HG02571 (cell line): ENCODE measurements at regions not wholly inside any gene's neighbourhood (a gene's known extent, or its start where the extent isn't known, plus 50 kb on each side); places are given as distances from the start of the nearest gene placed in this dataset.
"Not testable (repeated sequence)": the region's sequence is repeated elsewhere in the genome, so short reads cannot be mapped to it uniquely, and the experiment has no call there.

Experiments used
- ATAC-seq: cut with Tn5 transposase; IDR thresholded peaks from one replicate; pipeline ENCODE4 v1.9.1; 2021; ENCODE audit warnings: mild to moderate bottlenecking, moderate library complexity; ENCODE audit not compliant: unreplicated experiment

- no peak for ATAC-seq
These were observed 752.4 kb upstream of the ADGRB3 start for GRCh38 chr6:67882436-67883311.

- no peak for ATAC-seq
These were observed 753.4 kb upstream of the ADGRB3 start for GRCh38 chr6:67881706-67882065.

DNA sequence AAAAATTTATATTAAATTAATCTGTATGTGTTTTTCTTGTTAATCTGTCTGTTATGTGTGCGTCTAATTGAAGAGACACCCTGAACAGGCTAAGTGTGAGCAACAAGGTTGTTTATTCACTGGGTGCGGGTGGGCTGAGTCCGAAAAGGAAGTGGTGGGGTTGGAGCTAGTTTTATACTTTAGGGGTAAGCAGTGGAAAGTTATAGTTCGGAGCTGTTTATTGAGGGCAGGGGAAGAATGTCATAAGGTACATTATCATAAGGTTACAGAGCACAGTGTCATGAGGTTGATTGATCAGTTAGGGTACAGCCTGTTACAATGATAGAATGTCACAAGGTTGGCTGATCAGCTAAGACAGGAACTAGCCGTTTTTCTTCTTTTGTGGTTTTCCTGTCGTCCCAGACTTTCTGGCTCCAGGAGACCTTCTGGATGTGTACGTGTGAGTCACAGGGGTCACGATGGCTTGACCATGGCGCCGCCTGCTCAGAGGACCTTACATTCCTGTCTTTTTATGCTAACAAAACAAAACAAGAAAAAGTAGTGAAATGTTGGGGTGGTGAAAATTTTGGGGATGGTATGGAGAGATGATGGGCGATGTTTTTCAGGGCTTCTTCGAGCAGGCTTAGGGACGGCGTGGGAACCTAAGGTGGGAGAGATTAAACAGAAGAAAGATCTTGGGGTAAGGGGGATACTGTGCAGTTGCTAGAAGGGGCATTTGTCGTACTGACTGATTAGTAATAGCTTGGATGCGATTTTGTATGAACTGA is 754.0 kb upstream of the ADGRB3 start:
- ATAC-seq = no peak

DNA sequence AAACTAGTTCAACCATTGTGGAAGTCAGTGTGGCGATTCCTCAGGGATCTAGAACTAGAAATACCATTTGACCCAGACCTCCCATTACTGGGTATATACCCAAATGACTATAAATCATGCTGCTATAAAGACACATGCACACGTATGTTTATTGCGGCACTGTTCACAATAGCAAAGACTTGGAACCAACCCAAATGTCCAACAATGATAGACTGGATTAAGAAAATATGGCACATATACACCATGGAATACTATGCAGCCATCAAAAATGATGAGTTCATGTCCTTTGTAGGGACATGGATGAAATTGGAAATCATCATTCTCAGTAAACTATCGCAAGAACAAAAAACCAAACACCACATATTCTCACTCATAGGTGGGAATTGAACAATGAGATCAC is 754.7 kb upstream of the ADGRB3 start:
- not testable (repeated sequence) for ATAC-seq

GRCh38 chr6:67879928-67880327 is 755.2 kb upstream of the ADGRB3 start:
- ATAC-seq = not testable (repeated sequence)

- ATAC-seq = not testable (repeated sequence)
These were observed 755.8 kb upstream of the ADGRB3 start for GRCh38 chr6:67879105-67879904.

DNA sequence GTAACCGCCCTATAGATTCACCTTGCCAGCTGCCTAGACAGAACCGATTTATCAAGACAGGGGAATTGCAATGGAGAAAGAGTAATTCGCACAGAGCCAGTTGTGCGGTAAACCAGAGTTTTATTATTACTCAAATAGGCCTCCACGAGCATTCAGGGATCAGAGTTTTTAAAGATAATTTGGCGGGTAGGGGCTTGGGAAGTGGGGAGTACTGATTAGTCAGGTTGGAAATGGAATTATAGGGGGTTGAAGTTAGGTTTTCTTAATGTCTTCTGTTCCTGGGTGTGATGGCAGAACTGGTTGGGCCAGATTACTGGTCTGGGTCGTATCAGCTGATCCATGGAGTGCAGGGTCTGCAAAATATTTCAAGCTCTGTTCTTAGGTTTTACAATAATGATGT is 756.9 kb upstream of the ADGRB3 start:
- ATAC-seq = not testable (repeated sequence)

GRCh38 chr6:67877288-67877687 is 757.8 kb upstream of the ADGRB3 start:
- ATAC-seq = no peak

- no peak for ATAC-seq
These were observed 759.2 kb upstream of the ADGRB3 start for GRCh38 chr6:67875877-67876383.

GRCh38 chr6:67870321-67870720 is 764.8 kb upstream of the ADGRB3 start:
- no peak for ATAC-seq

DNA sequence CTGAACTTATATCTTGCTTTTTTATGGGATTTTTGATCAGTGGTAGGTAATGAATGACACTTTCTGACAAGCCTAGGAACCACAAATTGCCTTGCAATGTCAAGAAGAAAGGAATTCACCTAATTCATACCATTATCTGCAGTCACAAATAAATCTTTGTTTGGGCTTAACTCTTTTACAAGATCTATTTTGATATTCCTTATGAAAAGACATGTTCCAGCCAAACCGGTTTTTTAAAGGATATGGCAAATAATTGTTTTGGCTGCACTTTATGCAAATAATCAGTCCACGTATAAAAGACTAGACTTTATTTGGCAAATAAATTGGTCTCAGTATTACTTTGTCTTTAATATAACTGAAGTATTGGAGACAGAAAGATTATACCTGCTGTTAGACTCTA is 771.7 kb upstream of the ADGRB3 start:
- no peak for ATAC-seq

GRCh38 chr6:67854098-67854497 is 781.0 kb upstream of the ADGRB3 start:
- ATAC-seq = no peak

- no peak for ATAC-seq
These were observed 795.3 kb upstream of the ADGRB3 start for GRCh38 chr6:67839818-67840217.

GRCh38 chr6:67825201-67825895 is 809.7 kb upstream of the ADGRB3 start:
- ATAC-seq = no peak

DNA sequence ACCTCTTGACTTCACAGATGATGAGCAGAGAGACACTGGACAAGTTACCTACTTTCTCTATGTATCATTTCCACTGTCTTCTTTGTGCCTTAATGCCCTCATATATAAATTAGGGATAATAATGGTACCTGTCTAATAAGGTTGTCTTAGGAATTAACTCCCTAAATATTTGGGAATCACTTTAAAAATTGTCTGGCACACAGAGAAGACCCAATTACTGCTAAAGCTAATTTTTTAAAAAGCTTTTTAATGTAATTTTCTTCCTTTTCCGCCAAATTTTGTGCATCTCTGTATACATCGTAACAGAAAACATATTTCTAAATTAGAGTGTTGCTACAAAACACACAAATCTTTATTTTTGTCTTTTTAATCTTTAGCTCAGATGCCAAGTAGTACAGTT is 816.8 kb upstream of the ADGRB3 start:
- ATAC-seq = no peak

- no peak for ATAC-seq
These were observed 819.5 kb upstream of the ADGRB3 start for GRCh38 chr6:67815623-67816022.

GRCh38 chr6:67814262-67814661 is 820.8 kb upstream of the ADGRB3 start:
- no peak for ATAC-seq

DNA sequence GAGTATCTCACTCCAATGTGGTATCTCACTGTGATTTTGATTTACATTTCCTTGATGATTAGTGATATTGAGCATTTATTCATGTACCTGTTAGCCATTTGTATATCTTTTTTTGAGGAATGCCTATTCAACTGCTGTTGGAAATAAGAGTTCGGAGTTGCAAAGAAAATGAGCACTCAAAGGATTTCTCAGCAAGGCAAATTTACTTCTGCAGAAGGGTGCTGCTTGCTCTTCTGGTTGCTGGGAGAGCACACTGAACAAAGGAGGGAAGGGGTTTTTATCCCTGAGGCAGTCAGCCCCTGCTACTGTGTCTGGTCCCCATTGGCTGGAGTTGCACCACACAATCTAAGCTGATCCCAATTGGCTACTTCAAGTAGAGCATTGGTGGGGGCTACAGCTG is 822.4 kb upstream of the ADGRB3 start:
- ATAC-seq = no peak

GRCh38 chr6:67812125-67812524 is 823.0 kb upstream of the ADGRB3 start:
- no peak for ATAC-seq

- ATAC-seq = no peak
These were observed 823.6 kb upstream of the ADGRB3 start for GRCh38 chr6:67811239-67812037.
